ENCODE measurements at regions not wholly inside any gene's neighbourhood (a gene's known extent, or its start where the extent isn't known, plus 50 kb on each side); places are given as distances from the start of the nearest gene placed in this dataset.

- TF ChIP-seq CTCF (conservative IDR thresholded peaks at IDR 0.05; ENCODE audit: low read depth in 2 of 2), result no peak
- TF ChIP-seq ETS1 (IDR thresholded peaks at IDR 0.05), result no peak
- TF ChIP-seq EZH2phosphoT487 (IDR thresholded peaks at IDR 0.05; ENCODE audit: unreplicated experiment), result no peak
- no peak for TF ChIP-seq POLR2AphosphoS5 (IDR thresholded peaks at IDR 0.05; ENCODE audit: low read depth)
- no peak for TF ChIP-seq REST (IDR thresholded peaks at IDR 0.05; ENCODE audit: unreplicated experiment)
- no peak for TF ChIP-seq EZH2 (IDR thresholded peaks at IDR 0.05; ENCODE audit: low read depth, unreplicated experiment)
- TF ChIP-seq STAT1 (IDR thresholded peaks at IDR 0.05; ENCODE audit: unreplicated experiment), result no peak
- no peak for TF ChIP-seq CREB1 (CRISPR knock-in tag; IDR thresholded peaks at IDR 0.05; ENCODE audit: low read depth)
Measured at GRCh38 chr5:17378346-17378997, 119.6 kb upstream of the TAF11L2 start.

All from GM23338 (cell line).